ENCODE measurements at regions not wholly inside any gene's neighbourhood (a gene's known extent, or its start where the extent isn't known, plus 50 kb on each side); places are given as distances from the start of the nearest gene placed in this dataset.

- Histone ChIP-seq H3K27ac (no peak overlapping the region), H3K9me3 (no peaks in the 10 kb centered on the region), H3K4me1 (no peaks in the 10 kb centered on the region), H3K27me3 (no peaks in the 10 kb centered on the region), H3K36me3 (no peaks in the 10 kb centered on the region), H3K4me3 (no peak overlapping the region)
- intact Hi-C loops (cut with DNase I): no loop called here
- WGBS (ENCODE audit: insufficient coverage, low coverage, low lambda C conversion rate, missing lambda C conversion rate): 64% methylated on average over 2 of the region's 2 CpGs
- TF ChIP-seq CTCF (IDR thresholded peaks at IDR 0.05) (no peak), POLR2A (IDR thresholded peaks at IDR 0.05) (no peak)
- no peak for ATAC-seq
- no peak for DNase-seq
These were observed 137.5 kb upstream of the C1GALT1 start for GRCh38 chr7:7044806-7045205.

GRCh38 chr7:7048213-7048612, 134.1 kb upstream of the C1GALT1 start:
- H3K9me3 ChIP-seq: no peaks in the 10 kb centered on the region
- no peaks in the 10 kb centered on the region for H3K27me3 ChIP-seq
- ATAC-seq (no peak), DNase-seq (no peak)
- H3K27ac ChIP-seq: no peak overlapping the region
- intact Hi-C loops (cut with DNase I): no loop called here
- H3K4me3 ChIP-seq: no peak overlapping the region
- WGBS (ENCODE audit: insufficient coverage, low coverage, low lambda C conversion rate, missing lambda C conversion rate): 45% methylated on average over 1 of the region's 4 CpGs
- TF ChIP-seq CTCF (IDR thresholded peaks at IDR 0.05) (no peak), POLR2A (IDR thresholded peaks at IDR 0.05) (no peak)
- no peaks in the 10 kb centered on the region for H3K4me1 ChIP-seq
- H3K36me3 ChIP-seq: no peaks in the 10 kb centered on the region

GRCh38 chr7:7051206-7051877, 131.0 kb upstream of the C1GALT1 start:
- Histone ChIP-seq H3K36me3 (no peaks in the 10 kb centered on the region), H3K4me1 (no peaks in the 10 kb centered on the region), H3K27ac (no peak overlapping the region), H3K27me3 (no peaks in the 10 kb centered on the region), H3K4me3 (no peak overlapping the region), H3K9me3 (no peaks in the 10 kb centered on the region)
- 41% methylated on average over 4 of the region's 4 CpGs for WGBS (ENCODE audit: insufficient coverage, low coverage, low lambda C conversion rate, missing lambda C conversion rate)
- intact Hi-C loops (cut with DNase I): no loop called here
- DNase-seq (no peak), ATAC-seq (peak in 2 of 4 donors; percentile 42 to 56)
- TF ChIP-seq CTCF (IDR thresholded peaks at IDR 0.05) (no peak), POLR2A (IDR thresholded peaks at IDR 0.05) (no peak)

- no peaks in the 10 kb centered on the region for H3K9me3 ChIP-seq
- H3K27ac ChIP-seq: no peak overlapping the region
- DNase-seq (no peak), ATAC-seq (no peak)
- no peaks in the 10 kb centered on the region for H3K27me3 ChIP-seq
- WGBS (ENCODE audit: insufficient coverage, low coverage, low lambda C conversion rate, missing lambda C conversion rate): 62% methylated on average over 8 of the region's 8 CpGs
- intact Hi-C loops (cut with DNase I): no loop called here
- H3K36me3 ChIP-seq: no peaks in the 10 kb centered on the region
- no peak overlapping the region for H3K4me3 ChIP-seq
- TF ChIP-seq CTCF (IDR thresholded peaks at IDR 0.05): no peak
- no peaks in the 10 kb centered on the region for H3K4me1 ChIP-seq
These were observed 128.0 kb upstream of the C1GALT1 start for GRCh38 chr7:7054252-7054830.

Measured in right lobe of liver (tissue), 6 donors.